ENCODE measurements at regions not wholly inside any gene's neighbourhood (a gene's known extent, or its start where the extent isn't known, plus 50 kb on each side); places are given as distances from the start of the nearest gene placed in this dataset.

GRCh38 chr7:7122701-7123281 is 59.6 kb upstream of the C1GALT1 start:
- DNase-seq, result no peak

GRCh38 chr7:7125963-7126362 is 56.4 kb upstream of the C1GALT1 start:
- DNase-seq, result no peak

GRCh38 chr7:7127773-7128172 is 54.6 kb upstream of the C1GALT1 start:
- no peak for DNase-seq

GRCh38 chr7:7129381-7129780 is 53.0 kb upstream of the C1GALT1 start:
- no peak for DNase-seq

- no peak for DNase-seq
Measured at GRCh38 chr7:7131273-7131672, 51.1 kb upstream of the C1GALT1 start.

Measured in NCI-H1105 treated with DMSO at 0.1 percent for 48 hours (cell line).